ENCODE measurements at regions not wholly inside any gene's neighbourhood (a gene's known extent, or its start where the extent isn't known, plus 50 kb on each side); places are given as distances from the start of the nearest gene placed in this dataset.

- no peak overlapping the region for H3K27ac ChIP-seq (replicated peaks in 1 of 4)
- H3K4me1 ChIP-seq, result no peaks in the 10 kb centered on the region
- no peaks in the 10 kb centered on the region for H3K9me3 ChIP-seq
- no peaks in the 10 kb centered on the region for H3K36me3 ChIP-seq
- DNase-seq (ENCODE audit: extremely low spot score), result no peak
- TF ChIP-seq POLR2AphosphoS5 (IDR thresholded peaks at IDR 0.05), result no peak
- intact Hi-C loops (cut with DNase I), result no loop called here
- 89% methylated on average over 4 of the region's 4 CpGs for WGBS
- no peak overlapping the region for H3K4me3 ChIP-seq
- no peaks in the 10 kb centered on the region for H3K27me3 ChIP-seq
Observed at GRCh38 chr18:51802569-51803428, 537.2 kb upstream of the DCC start.

- Histone ChIP-seq H3K36me3 (no peaks in the 10 kb centered on the region), H3K4me3 (no peak overlapping the region), H3K4me1 (no peaks in the 10 kb centered on the region), H3K27me3 (no peaks in the 10 kb centered on the region), H3K27ac (replicated peaks in 1 of 4) (no peak overlapping the region), H3K9me3 (no peaks in the 10 kb centered on the region)
- TF ChIP-seq POLR2A (IDR thresholded peaks at IDR 0.05; ENCODE audit: low read depth), result no peak
- no peak for TF ChIP-seq CTCF (IDR thresholded peaks at IDR 0.05)
- TF ChIP-seq EP300 (IDR thresholded peaks at IDR 0.05), result no peak
- TF ChIP-seq POLR2AphosphoS5 (IDR thresholded peaks at IDR 0.05), result no peak
- intact Hi-C loops (cut with DNase I), result no loop called here
- 95% methylated on average over 2 of the region's 2 CpGs for WGBS
- peak; percentile 79 for DNase-seq (ENCODE audit: extremely low spot score)
Observed at GRCh38 chr18:51807336-51807735, 532.7 kb upstream of the DCC start.

GRCh38 chr18:51811883-51812282 is 528.1 kb upstream of the DCC start:
- H3K27me3 ChIP-seq, result no peaks in the 10 kb centered on the region
- H3K36me3 ChIP-seq, result no peaks in the 10 kb centered on the region
- no peaks in the 10 kb centered on the region for H3K9me3 ChIP-seq
- no peak for DNase-seq (ENCODE audit: extremely low spot score)
- intact Hi-C loops (cut with DNase I), result no loop called here
- H3K4me1 ChIP-seq, result no peaks in the 10 kb centered on the region
- TF ChIP-seq POLR2A (IDR thresholded peaks at IDR 0.05; ENCODE audit: low read depth), result no peak
- TF ChIP-seq CTCF (IDR thresholded peaks at IDR 0.05), result no peak
- TF ChIP-seq POLR2AphosphoS5 (IDR thresholded peaks at IDR 0.05), result no peak
- TF ChIP-seq EP300 (IDR thresholded peaks at IDR 0.05), result no peak
- no peak overlapping the region for H3K27ac ChIP-seq (replicated peaks in 1 of 4)
- WGBS, result 71% methylated on average over 2 of the region's 2 CpGs
- no peak overlapping the region for H3K4me3 ChIP-seq

- H3K27me3 ChIP-seq, result no peaks in the 10 kb centered on the region
- WGBS, result 95% methylated on average over 2 of the region's 2 CpGs
- intact Hi-C loops (cut with DNase I), result no loop called here
- no peak for DNase-seq (ENCODE audit: extremely low spot score)
- H3K4me3 ChIP-seq, result no peak overlapping the region
- no peak for TF ChIP-seq CTCF (IDR thresholded peaks at IDR 0.05)
- no peak for TF ChIP-seq POLR2AphosphoS5 (IDR thresholded peaks at IDR 0.05)
- no peak for TF ChIP-seq EP300 (IDR thresholded peaks at IDR 0.05)
- no peak for TF ChIP-seq POLR2A (IDR thresholded peaks at IDR 0.05; ENCODE audit: low read depth)
- no peak overlapping the region for H3K27ac ChIP-seq (replicated peaks in 1 of 4)
- no peaks in the 10 kb centered on the region for H3K36me3 ChIP-seq
- no peaks in the 10 kb centered on the region for H3K9me3 ChIP-seq
- no peaks in the 10 kb centered on the region for H3K4me1 ChIP-seq
Observed at GRCh38 chr18:51813740-51814139, 526.3 kb upstream of the DCC start.

- 69% methylated on average over 1 of the region's 1 CpG for WGBS
- no peak overlapping the region for H3K4me3 ChIP-seq
- H3K4me1 ChIP-seq, result no peaks in the 10 kb centered on the region
- H3K27me3 ChIP-seq, result no peaks in the 10 kb centered on the region
- no peak overlapping the region for H3K27ac ChIP-seq (replicated peaks in 1 of 4)
- TF ChIP-seq POLR2A (IDR thresholded peaks at IDR 0.05; ENCODE audit: low read depth), result no peak
- TF ChIP-seq CTCF (IDR thresholded peaks at IDR 0.05), result no peak
- no peak for TF ChIP-seq EP300 (IDR thresholded peaks at IDR 0.05)
- TF ChIP-seq POLR2AphosphoS5 (IDR thresholded peaks at IDR 0.05), result no peak
- intact Hi-C loops (cut with DNase I), result no loop called here
- no peak for DNase-seq (ENCODE audit: extremely low spot score)
- no peaks in the 10 kb centered on the region for H3K9me3 ChIP-seq
- no peaks in the 10 kb centered on the region for H3K36me3 ChIP-seq
Observed at GRCh38 chr18:51821610-51822009, 518.4 kb upstream of the DCC start.

All from esophagus muscularis mucosa (tissue), 4 donors.